SU-DHL-6 (cell line): ENCODE measurements at regions not wholly inside any gene's neighbourhood (a gene's known extent, or its start where the extent isn't known, plus 50 kb on each side); places are given as distances from the start of the nearest gene placed in this dataset.

ENCODE experiments used
- EZH2phosphoT487 ChIP-seq: fragments of 200-600 bp; sonication (generic), shearing (Covaris generic); conservative IDR thresholded peaks from 2 replicates; pipeline ENCODE4 v1.6.1; 2018; ENCODE audit warnings: mild to moderate bottlenecking, antibody characterized with exemption, low read length, moderate library complexity, mixed read lengths
- TF ChIP-seq, protein P1 (sequence below): fragments of 200-600 bp; sonication (generic); IDR thresholded peaks from one replicate; pipeline ENCODE4 v1.5.1; 2017; ENCODE audit warnings: antibody characterized with exemption, mild to moderate bottlenecking, low read length, moderate library complexity; ENCODE audit not compliant: insufficient read depth, poor library complexity, severe bottlenecking

DNA sequence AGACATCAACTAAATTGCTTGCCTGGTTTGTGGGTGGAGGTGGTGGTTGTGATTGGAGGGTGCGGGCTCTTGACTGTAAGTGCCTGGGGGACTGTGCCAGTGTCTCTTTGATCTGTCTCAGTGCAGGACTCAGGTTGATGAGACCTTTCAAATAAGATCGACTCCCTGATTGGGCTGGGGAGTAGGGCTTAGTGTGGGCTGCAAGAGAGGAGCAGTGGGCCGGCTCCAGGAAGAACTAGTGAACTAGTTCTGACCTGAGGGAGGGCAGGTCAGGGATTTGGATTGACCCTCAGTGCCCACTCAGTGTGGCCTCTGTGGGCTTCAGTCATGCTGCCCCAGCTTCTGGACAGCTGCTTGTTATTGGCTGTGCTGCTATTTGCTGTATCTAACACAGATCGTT is 130.6 kb upstream of the CACNA1E start:
- TF ChIP-seq, protein P1, sequence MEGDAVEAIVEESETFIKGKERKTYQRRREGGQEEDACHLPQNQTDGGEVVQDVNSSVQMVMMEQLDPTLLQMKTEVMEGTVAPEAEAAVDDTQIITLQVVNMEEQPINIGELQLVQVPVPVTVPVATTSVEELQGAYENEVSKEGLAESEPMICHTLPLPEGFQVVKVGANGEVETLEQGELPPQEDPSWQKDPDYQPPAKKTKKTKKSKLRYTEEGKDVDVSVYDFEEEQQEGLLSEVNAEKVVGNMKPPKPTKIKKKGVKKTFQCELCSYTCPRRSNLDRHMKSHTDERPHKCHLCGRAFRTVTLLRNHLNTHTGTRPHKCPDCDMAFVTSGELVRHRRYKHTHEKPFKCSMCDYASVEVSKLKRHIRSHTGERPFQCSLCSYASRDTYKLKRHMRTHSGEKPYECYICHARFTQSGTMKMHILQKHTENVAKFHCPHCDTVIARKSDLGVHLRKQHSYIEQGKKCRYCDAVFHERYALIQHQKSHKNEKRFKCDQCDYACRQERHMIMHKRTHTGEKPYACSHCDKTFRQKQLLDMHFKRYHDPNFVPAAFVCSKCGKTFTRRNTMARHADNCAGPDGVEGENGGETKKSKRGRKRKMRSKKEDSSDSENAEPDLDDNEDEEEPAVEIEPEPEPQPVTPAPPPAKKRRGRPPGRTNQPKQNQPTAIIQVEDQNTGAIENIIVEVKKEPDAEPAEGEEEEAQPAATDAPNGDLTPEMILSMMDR: no peak
- no peak for TF ChIP-seq EZH2phosphoT487
